Skin epidermis (tissue), 12 donors: ENCODE measurements at regions not wholly inside any gene's neighbourhood (a gene's known extent, or its start where the extent isn't known, plus 50 kb on each side); places are given as distances from the start of the nearest gene placed in this dataset.

Experiments
- H3K27ac ChIP-seq, 21 experiments: fragments of 200-600 bp; sonication (generic) in 11 of 21; one replicate each; pipeline ENCODE4 v1.5.0; 2020; ENCODE audit warnings: mild to moderate bottlenecking in 3 of 21, inconsistent platforms in 2 of 21, moderate library complexity in 2 of 21
- H3K4me3 ChIP-seq, 7 experiments: fragments of 200-600 bp; sonication (generic) in 2 of 7; one replicate each; pipeline ENCODE4 v1.5.0; 2020; ENCODE audit warnings: inconsistent platforms in 2 of 7, mild to moderate bottlenecking in 2 of 7, moderate library complexity in 1 of 7

GRCh38 chr21:45592208-45592619 is 50.0 kb upstream of the SLC19A1 start:
- H3K27ac ChIP-seq = peak overlapping the region in 2 of 21 experiments; percentile 25 to 46

GRCh38 chr21:45592626-45593134 is 50.4 kb upstream of the SLC19A1 start:
- H3K27ac ChIP-seq = peak overlapping the region in 5 of 21 experiments; percentile 13 to 68 (median 34)
- no peak overlapping the region for H3K4me3 ChIP-seq

More at GRCh38 chr21:45592208-45592619, 50.0 kb upstream of the SLC19A1 start:
- no peak overlapping the region for H3K4me3 ChIP-seq

GRCh38 chr21:45593162-45594022 is 50.1 kb upstream of the PCBP3 start:
- H3K27ac ChIP-seq = peak overlapping the region in 3 of 21 experiments; percentile 13 to 68 (median 25)

More at GRCh38 chr21:45593162-45594022, 50.1 kb upstream of the PCBP3 start:
- H3K4me3 ChIP-seq = no peak overlapping the region
